ENCODE measurements at regions not wholly inside any gene's neighbourhood (a gene's known extent, or its start where the extent isn't known, plus 50 kb on each side); places are given as distances from the start of the nearest gene placed in this dataset.
A peak's percentile ranks its signal among the peaks of the same experiment; 100 is the strongest.
"Not testable (repeated sequence)": the region's sequence is repeated elsewhere in the genome, so short reads cannot be mapped to it uniquely, and the experiment has no call there.

GRCh38 chr2:234590076-234590475 is 93.2 kb upstream of the ARL4C start:
- DNase-seq: no peak

GRCh38 chr2:234588054-234588430 is 91.2 kb upstream of the ARL4C start:
- no peak for DNase-seq

- no peak for DNase-seq
Observed at GRCh38 chr2:234587341-234588053, 90.6 kb upstream of the ARL4C start.

- no peak for DNase-seq
Observed at GRCh38 chr2:234583331-234583730, 86.5 kb upstream of the ARL4C start.

- DNase-seq: no peak
Observed at GRCh38 chr2:234580686-234581085, 83.8 kb upstream of the ARL4C start.

GRCh38 chr2:234579231-234579962 is 82.5 kb upstream of the ARL4C start:
- no peak for DNase-seq

GRCh38 chr2:234578389-234578788 is 81.5 kb upstream of the ARL4C start:
- DNase-seq: no peak

- no peak for DNase-seq
Observed at GRCh38 chr2:234577191-234577590, 80.3 kb upstream of the ARL4C start.

- no peak for DNase-seq
Observed at GRCh38 chr2:234571620-234572407, 74.9 kb upstream of the ARL4C start.

- no peak for DNase-seq
Observed at GRCh38 chr2:234570476-234570875, 73.6 kb upstream of the ARL4C start.

- DNase-seq: no peak
Observed at GRCh38 chr2:234569776-234570430, 73.0 kb upstream of the ARL4C start.

GRCh38 chr2:234566622-234567021 is 69.7 kb upstream of the ARL4C start:
- no peak for DNase-seq

- no peak for DNase-seq
Observed at GRCh38 chr2:234565842-234566619, 69.2 kb upstream of the ARL4C start.

GRCh38 chr2:234565201-234565600 is 68.3 kb upstream of the ARL4C start:
- DNase-seq: no peak

GRCh38 chr2:234564699-234565098 is 67.8 kb upstream of the ARL4C start:
- DNase-seq: peak; percentile 93

- DNase-seq: no peak
Observed at GRCh38 chr2:234559609-234560008, 62.7 kb upstream of the ARL4C start.

- DNase-seq: no peak
Observed at GRCh38 chr2:234558642-234559041, 61.8 kb upstream of the ARL4C start.

GRCh38 chr2:234556848-234557573 is 60.1 kb upstream of the ARL4C start:
- DNase-seq: no peak

- no peak for DNase-seq
Observed at GRCh38 chr2:234555616-234556249, 58.9 kb upstream of the ARL4C start.

- no peak for DNase-seq
Observed at GRCh38 chr2:234555161-234555560, 58.3 kb upstream of the ARL4C start.

- DNase-seq: not testable (repeated sequence)
Observed at GRCh38 chr2:234553223-234553622, 56.3 kb upstream of the ARL4C start.

Measured in NCI-H2081 treated with DMSO at 0.1 percent for 48 hours (cell line).